Fibroblast of upper back skin (primary cell): ENCODE measurements at regions not wholly inside any gene's neighbourhood (a gene's known extent, or its start where the extent isn't known, plus 50 kb on each side); places are given as distances from the start of the nearest gene placed in this dataset.
A peak's percentile ranks its signal among the peaks of the same experiment; 100 is the strongest.
"Not testable (repeated sequence)": the region's sequence is repeated elsewhere in the genome, so short reads cannot be mapped to it uniquely, and the experiment has no call there.

Experiments used
- DNase-seq: peaks from one replicate; pipeline ENCODE4 v3.0.0-alpha.2; 2013

DNA sequence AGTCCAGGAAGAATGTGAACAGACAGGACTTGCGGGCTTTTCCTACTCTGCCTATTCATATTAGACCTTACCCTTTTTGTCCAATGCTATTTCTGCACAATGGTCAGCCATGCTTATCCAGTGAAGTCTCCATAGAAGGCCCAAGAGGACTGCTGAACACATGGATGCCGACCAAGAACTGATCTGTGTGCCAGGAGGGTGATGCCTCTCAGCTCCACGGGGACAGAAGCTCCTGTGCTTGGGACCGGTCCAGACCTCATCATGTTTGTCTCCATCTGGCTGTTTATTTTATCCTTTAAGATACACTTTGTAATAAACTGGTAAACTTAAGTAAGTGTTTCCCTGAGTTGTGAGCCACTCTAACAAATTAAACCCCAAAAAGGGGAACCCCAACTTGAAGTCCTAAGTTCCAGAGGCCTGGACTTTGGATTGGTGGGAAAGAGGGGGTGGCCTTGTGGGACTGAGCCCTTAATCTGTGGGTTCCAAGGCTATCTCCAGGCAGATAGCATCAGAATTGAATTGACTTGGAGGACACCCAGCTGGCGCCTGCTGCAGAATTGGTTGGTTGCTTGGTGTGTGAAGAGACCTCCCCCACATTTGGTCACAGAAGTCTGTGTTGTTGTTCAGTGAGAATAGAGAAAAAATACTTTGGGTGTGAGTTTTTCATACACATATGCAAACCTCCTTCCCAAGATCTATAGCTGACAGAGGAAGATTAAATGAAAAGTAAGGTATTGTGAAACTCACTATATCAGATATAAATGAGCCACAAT is 57.9 kb upstream of the ANKH start:
- peak; percentile 48 for DNase-seq

DNA sequence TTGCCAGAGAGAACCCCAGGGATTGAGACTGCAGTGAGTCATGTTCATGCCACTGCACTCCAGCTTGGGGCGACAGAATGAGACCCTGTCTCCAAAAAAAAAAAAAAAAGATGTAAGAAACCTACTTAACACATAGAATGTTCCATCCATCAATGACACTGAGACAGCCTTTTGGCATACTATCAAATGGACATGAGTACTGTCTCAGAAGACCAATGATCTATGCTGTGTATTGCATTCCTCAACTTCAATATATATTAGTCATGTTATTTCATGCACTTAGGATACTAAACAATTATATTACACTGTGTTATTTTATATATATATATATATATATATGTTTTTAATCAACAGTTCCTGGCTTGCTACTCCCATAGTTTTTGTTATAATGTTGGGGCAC is 57.1 kb upstream of the ANKH start:
- DNase-seq = peak; percentile 94

DNA sequence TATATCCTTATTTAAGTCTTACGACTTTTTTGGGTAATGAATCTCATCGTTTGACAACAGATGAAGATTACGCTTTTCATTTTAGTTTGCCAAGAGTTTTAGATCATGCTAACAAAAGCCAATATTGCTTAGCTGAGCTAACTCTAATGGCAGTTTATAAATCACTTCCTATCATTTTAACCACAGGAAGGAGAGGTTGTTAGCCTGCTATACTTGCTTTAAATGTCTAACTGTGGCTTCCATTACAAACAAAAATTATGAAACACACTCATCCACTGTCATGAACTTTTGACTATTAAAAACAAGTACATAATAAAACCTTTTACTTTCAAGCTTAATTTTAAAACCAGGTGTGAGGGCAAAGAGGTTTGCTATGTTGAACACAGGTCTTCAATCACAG is 53.7 kb upstream of the ANKH start:
- DNase-seq = peak; percentile 68

DNA sequence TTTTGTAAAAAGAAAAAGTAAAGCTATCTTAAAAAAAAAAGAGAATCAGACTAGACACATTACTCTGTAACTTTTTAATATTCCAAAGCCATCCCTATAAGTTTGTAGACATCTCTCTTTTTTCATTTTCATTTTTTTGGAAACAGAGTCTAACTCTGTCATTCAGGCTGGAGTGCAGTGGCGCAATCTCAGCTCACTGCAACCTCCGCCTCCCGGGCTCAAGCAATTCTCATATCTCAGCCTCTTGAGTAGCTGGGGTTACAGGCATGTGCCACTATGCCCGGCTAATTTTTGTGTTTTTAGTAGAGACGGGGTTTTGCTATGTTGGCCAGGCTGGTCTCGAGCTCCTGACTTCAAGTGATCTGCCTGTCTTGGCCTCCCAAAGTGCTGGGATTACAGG is 51.4 kb upstream of the ANKH start:
- not testable (repeated sequence) for DNase-seq

DNA sequence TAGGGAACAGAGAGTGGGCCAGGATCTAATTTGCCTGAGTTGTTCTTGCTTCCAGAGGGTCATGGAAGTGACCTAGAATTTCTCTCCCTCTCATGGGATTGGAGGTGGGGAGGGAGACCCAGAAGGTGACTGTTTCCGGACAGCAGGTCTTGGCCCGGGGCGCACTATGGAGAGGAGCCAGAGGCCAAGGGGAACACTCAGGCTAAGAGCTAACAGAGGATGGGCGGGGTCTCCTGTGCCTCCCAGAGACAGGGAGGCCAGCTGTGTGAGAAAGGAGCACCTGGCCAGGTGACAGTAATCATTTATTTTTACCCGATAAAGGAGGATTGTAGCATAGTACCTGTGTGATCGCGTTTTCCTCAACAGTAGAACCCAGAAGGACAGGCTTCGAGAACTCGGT is 50.9 kb upstream of the ANKH start:
- DNase-seq = no peak
